ENCODE measurements at regions not wholly inside any gene's neighbourhood (a gene's known extent, or its start where the extent isn't known, plus 50 kb on each side); places are given as distances from the start of the nearest gene placed in this dataset.

- Histone ChIP-seq H3K56ac (replicated peaks; ENCODE audit: insufficient read length, low read depth, low read length) (no peak overlapping the region), H3K18ac (ENCODE audit: extremely low read depth, low read length) (no peak overlapping the region; the same call in 1 of the 2 replicates), H3K23ac (ENCODE audit: insufficient read length) (no peak overlapping the region), H3K79me1 (ENCODE audit: low read depth, low read length) (no peaks in the 10 kb centered on the region), H2AFZ (ENCODE audit: low read length) (no peak overlapping the region), H3K4me1 (replicated peaks in 1 of 4; ENCODE audit: control insufficient read depth in 3 of 4, insufficient read depth in 4 of 4, low read length in 3 of 4) (peaks cover 2 to 10% (median 9%) of the 10 kb centered on the region in 4 experiments; a peak in 5 of 7 replicates), H2BK15ac (ENCODE audit: low read length) (no peak overlapping the region), H4K5ac (ENCODE audit: insufficient read length, low read depth, low read length) (no peak overlapping the region), H2BK20ac (ENCODE audit: low read length) (no peak overlapping the region), H3K9me3 (ENCODE audit: insufficient read depth in 2 of 2, low read depth in 1 of 2, low read length in 1 of 2) (no peaks in the 10 kb centered on the region), H4K20me1 (replicated peaks in 1 of 2; ENCODE audit: control insufficient read depth in 1 of 2, insufficient read depth in 2 of 2, low read length in 2 of 2) (no peaks in the 10 kb centered on the region), H2BK120ac (replicated peaks; ENCODE audit: low read depth, low read length) (no peak overlapping the region), H4K91ac (replicated peaks; ENCODE audit: insufficient read length, low read length) (no peak overlapping the region), H3K4ac (replicated peaks; ENCODE audit: insufficient read length, low read depth, low read length) (no peak overlapping the region), H3K23me2 (ENCODE audit: low read depth, low read length) (no peaks in the 10 kb centered on the region), H3K36me3 (ENCODE audit: control insufficient read depth in 2 of 4, insufficient read depth in 4 of 4, low read length in 3 of 4) (no peaks in the 10 kb centered on the region), H3K14ac (ENCODE audit: insufficient read length) (no peak overlapping the region), H3K27me3 (replicated peaks in 1 of 4; ENCODE audit: control insufficient read depth in 3 of 4, extremely low read depth in 1 of 4, insufficient read depth in 3 of 4, low read length in 3 of 4) (peaks cover 0 to 3% (median under 1%) of the 10 kb centered on the region in 4 experiments; a peak in 3 of 7 replicates), H3K4me2 (ENCODE audit: insufficient read depth in 1 of 2, low read depth in 2 of 2, low read length in 2 of 2) (peak overlapping the region; percentile 55 to 58), H3K27ac (ENCODE audit: low read depth, low read length) (no peak overlapping the region), H4K8ac (ENCODE audit: extremely low read depth, insufficient read depth, low read length) (no peak overlapping the region), H3K9ac (replicated peaks in 1 of 4; ENCODE audit: extremely low read depth in 1 of 4, low read depth in 3 of 4, low read length in 3 of 4) (no peak overlapping the region), H3K4me3 (ENCODE audit: extremely low read depth in 1 of 4, insufficient read depth in 2 of 4, low read depth in 3 of 4, low read length in 4 of 4) (peak overlapping the region in 1 of 4 experiments; percentile 27; a peak in 1 of 8 replicates), H3K79me2 (ENCODE audit: control insufficient read depth in 1 of 2, insufficient read depth in 2 of 2, low read length in 2 of 2) (no peaks in the 10 kb centered on the region), H2BK5ac (ENCODE audit: low read depth, low read length) (no peak overlapping the region), H2AK5ac (ENCODE audit: low read depth, low read length) (no peak overlapping the region), H2BK12ac (ENCODE audit: low read depth, low read length) (no peak overlapping the region)
- 51% methylated on average over 5 of the region's 5 CpGs; no CpG with 5 or more reads in 1 of the 2 experiments for WGBS, 2 experiments (ENCODE audit: extremely low coverage in 1 of 2, insufficient coverage in 1 of 2, insufficient read length in 1 of 2, insufficient replicate concordance in 2 of 2, low coverage in 1 of 2, low lambda C conversion rate in 2 of 2, missing lambda C conversion rate in 1 of 2)
- DNase-seq (ENCODE audit: low read depth in 1 of 2, low spot score in 2 of 2) (no peak), FAIRE-seq (no peak)
- ChIA-PET CTCF (ENCODE audit: partially characterized antibody) (interaction anchor here (0.8 to 1.0 kb wide), 2 partner anchors 8 to 9 kb away, joined by 3 read pairs; no protein-coding TSS in a partner anchor), POLR2A (ENCODE audit: partially characterized antibody) (interaction anchor here (0.6 kb wide), 1 partner anchor 23 kb away, joined by 3 read pairs; no protein-coding TSS in a partner anchor)
- no peak for TF ChIP-seq TBP (IDR thresholded peaks at IDR 0.05; ENCODE audit: low read depth, low read length)
- no peak for TF ChIP-seq RNF2 (IDR thresholded peaks at IDR 0.05; ENCODE audit: borderline replicate concordance, low read depth, low read length, missing control alignments, poor library complexity, severe bottlenecking)
- no peak for TF ChIP-seq EGR1 (IDR thresholded peaks at IDR 0.05; ENCODE audit: borderline replicate concordance, low read depth, low read length)
- no peak for TF ChIP-seq RFX5 (IDR thresholded peaks at IDR 0.05; ENCODE audit: borderline replicate concordance, low read depth, low read length)
- TF ChIP-seq, protein P1, sequence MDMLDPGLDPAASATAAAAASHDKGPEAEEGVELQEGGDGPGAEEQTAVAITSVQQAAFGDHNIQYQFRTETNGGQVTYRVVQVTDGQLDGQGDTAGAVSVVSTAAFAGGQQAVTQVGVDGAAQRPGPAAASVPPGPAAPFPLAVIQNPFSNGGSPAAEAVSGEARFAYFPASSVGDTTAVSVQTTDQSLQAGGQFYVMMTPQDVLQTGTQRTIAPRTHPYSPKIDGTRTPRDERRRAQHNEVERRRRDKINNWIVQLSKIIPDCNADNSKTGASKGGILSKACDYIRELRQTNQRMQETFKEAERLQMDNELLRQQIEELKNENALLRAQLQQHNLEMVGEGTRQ (IDR thresholded peaks at IDR 0.05; ENCODE audit: low read length) = no peak
- no peak for TF ChIP-seq BACH1 (IDR thresholded peaks at IDR 0.05; ENCODE audit: low read length)
- no peak for TF ChIP-seq MAFK (IDR thresholded peaks at IDR 0.05; ENCODE audit: low read depth, low read length)
- TF ChIP-seq CBX8 (IDR thresholded peaks at IDR 0.05; ENCODE audit: borderline replicate concordance, low read depth, low read length) = no peak
- TF ChIP-seq CTCF (IDR thresholded peaks at IDR 0.05; ENCODE audit: control extremely low read depth in 1 of 3, insufficient read depth in 1 of 3, low read depth in 1 of 3, low read length in 3 of 3) = no peak
- TF ChIP-seq ZNF274 (IDR thresholded peaks at IDR 0.05; ENCODE audit: borderline replicate concordance, extremely low read depth, low read length) = no peak
These were observed 74.9 kb upstream of the CPM start for GRCh38 chr12:69007855-69008351.
